GM23248 (cell line): ENCODE measurements at regions not wholly inside any gene's neighbourhood (a gene's known extent, or its start where the extent isn't known, plus 50 kb on each side); places are given as distances from the start of the nearest gene placed in this dataset.
"Not testable (repeated sequence)": the region's sequence is repeated elsewhere in the genome, so short reads cannot be mapped to it uniquely, and the experiment has no call there.

Source experiments
- DNase-seq: peaks from one replicate; pipeline ENCODE4 v3.0.0-alpha.2; 2015
- H2AFZ ChIP-seq: fragments of 200-600 bp; sonication (generic); 2 replicates; pipeline ENCODE4 v1.6.1; 2016; ENCODE audit warnings: antibody characterized with exemption
- H3F3A ChIP-seq: fragments of 200-600 bp; sonication (generic); 2 replicates; pipeline ENCODE4 v1.6.1; 2016; ENCODE audit warnings: mild to moderate bottlenecking, antibody characterized with exemption, mixed run types; ENCODE audit not compliant: insufficient read depth
- H3K27ac ChIP-seq: fragments of 200-600 bp; sonication (generic); 2 replicates; pipeline ENCODE4 v1.5.1; 2016; ENCODE audit warnings: mild to moderate bottlenecking
- H3K27me3 ChIP-seq: fragments of 200-600 bp; sonication (generic); replicated peaks from 2 replicates; pipeline ENCODE4 v1.6.1; 2016; ENCODE audit warnings: mild to moderate bottlenecking; ENCODE audit not compliant: insufficient read depth
- H3K36me3 ChIP-seq: fragments of 200-600 bp; sonication (generic); 2 replicates; pipeline ENCODE4 v1.6.1; 2016; ENCODE audit warnings: low read depth, mild to moderate bottlenecking
- H3K4me1 ChIP-seq: fragments of 200-600 bp; sonication (generic); 2 replicates; pipeline ENCODE4 v1.6.1; 2016; ENCODE audit warnings: mild to moderate bottlenecking; ENCODE audit not compliant: insufficient read depth
- H3K4me2 ChIP-seq: fragments of 200-600 bp; sonication (generic); one replicate; pipeline ENCODE4 v1.6.1; 2016; ENCODE audit warnings: mild to moderate bottlenecking; ENCODE audit not compliant: unreplicated experiment
- H3K4me3 ChIP-seq: fragments of 200-600 bp; sonication (generic); 2 replicates; pipeline ENCODE4 v1.5.1; 2016; ENCODE audit warnings: mild to moderate bottlenecking
- H3K79me2 ChIP-seq: fragments of 200-600 bp; sonication (generic); 2 replicates; pipeline ENCODE4 v1.6.1; 2016; ENCODE audit warnings: mild to moderate bottlenecking; ENCODE audit not compliant: insufficient read depth
- H3K9ac ChIP-seq: fragments of 200-600 bp; sonication (generic); 2 replicates; pipeline ENCODE4 v1.6.1; 2016; ENCODE audit warnings: mild to moderate bottlenecking
- H3K9me2 ChIP-seq: fragments of 200-600 bp; sonication (generic); 2 replicates; pipeline ENCODE4 v1.6.1; 2016; ENCODE audit warnings: mixed run types, mild to moderate bottlenecking, moderate library complexity; ENCODE audit not compliant: insufficient read depth
- H3K9me3 ChIP-seq: fragments of 200-600 bp; sonication (generic); one replicate; pipeline ENCODE4 v1.6.1; 2017; ENCODE audit warnings: low read depth
- H4K20me1 ChIP-seq: fragments of 200-600 bp; sonication (generic); 2 replicates; pipeline ENCODE4 v1.6.0; 2016; ENCODE audit not compliant: insufficient read depth
- EZH2 ChIP-seq: fragments of 200-600 bp; sonication (generic); IDR thresholded peaks from 2 replicates; pipeline ENCODE4 v1.6.1; 2018; ENCODE audit warnings: antibody characterized with exemption, mild to moderate bottlenecking; ENCODE audit not compliant: insufficient read depth, poor library complexity, severe bottlenecking
- EZH2phosphoT487 ChIP-seq: fragments of 200-600 bp; sonication (generic); IDR thresholded peaks from 2 replicates; pipeline ENCODE4 v1.6.1; 2018; ENCODE audit warnings: antibody characterized with exemption, moderate library complexity, mild to moderate bottlenecking, low read depth; ENCODE audit not compliant: insufficient read depth
- WGBS, 2 experiments: methylation state at CpG; one replicate each; pipeline ENCODE4 v1.1.6; 2015 to 2017; ENCODE audit warnings: low lambda C conversion rate in 2 of 2, low coverage in 1 of 2; ENCODE audit errors: missing lambda C conversion rate in 2 of 2; 5-methylcytosine and 5-hydroxymethylcytosine counted together
- in situ Hi-C: fragments of 300-500 bp; cut with MboI; formaldehyde crosslinking; loops from 2 replicates; pipeline ENCODE4 v1.15.0; 2020

DNA sequence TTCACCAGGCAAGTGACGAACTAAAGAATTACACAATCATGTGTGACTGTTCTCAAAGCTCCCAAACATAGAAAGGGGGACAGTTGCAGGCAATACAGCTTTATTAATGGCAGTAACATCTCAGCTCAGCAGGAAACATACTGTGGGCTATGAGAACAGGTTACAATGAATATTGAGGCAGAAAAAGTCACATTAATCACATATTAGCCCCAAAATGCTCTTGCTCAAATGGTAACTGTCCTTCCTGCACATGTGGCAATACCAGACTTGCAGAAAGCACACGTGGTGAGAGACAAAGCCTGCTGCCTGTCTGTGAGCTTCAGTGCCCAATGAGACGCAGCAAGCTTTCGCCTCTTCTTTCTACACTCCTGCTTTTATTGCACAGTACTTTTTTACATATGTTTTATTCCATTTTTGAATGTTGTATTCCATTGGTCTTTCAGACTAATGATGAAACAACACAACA is 104.9 kb upstream of the ACBD5 start:
- Histone ChIP-seq H4K20me1 (no peaks in the 10 kb centered on the region), H3K79me2 (no peaks in the 10 kb centered on the region), H3K9ac (no peak overlapping the region), H3K4me2 (no peak overlapping the region), H3K4me3 (no peak overlapping the region), H3K9me2 (no peaks in the 10 kb centered on the region), H3F3A (no peaks in the 10 kb centered on the region), H3K36me3 (no peaks in the 10 kb centered on the region), H3K9me3 (no peaks in the 10 kb centered on the region), H2AFZ (no peak overlapping the region), H3K27ac (no peak overlapping the region), H3K4me1 (no peaks in the 10 kb centered on the region), H3K27me3 (peaks cover 45% of the 10 kb centered on the region)
- in situ Hi-C loops = no loop called here
- whole genome bisulfite sequencing, 2 experiments = 16 to 20% methylated on average over 4 of the region's 4 CpGs
- DNase-seq = no peak
- TF ChIP-seq EZH2phosphoT487 = no peak
- no peak for TF ChIP-seq EZH2

DNA sequence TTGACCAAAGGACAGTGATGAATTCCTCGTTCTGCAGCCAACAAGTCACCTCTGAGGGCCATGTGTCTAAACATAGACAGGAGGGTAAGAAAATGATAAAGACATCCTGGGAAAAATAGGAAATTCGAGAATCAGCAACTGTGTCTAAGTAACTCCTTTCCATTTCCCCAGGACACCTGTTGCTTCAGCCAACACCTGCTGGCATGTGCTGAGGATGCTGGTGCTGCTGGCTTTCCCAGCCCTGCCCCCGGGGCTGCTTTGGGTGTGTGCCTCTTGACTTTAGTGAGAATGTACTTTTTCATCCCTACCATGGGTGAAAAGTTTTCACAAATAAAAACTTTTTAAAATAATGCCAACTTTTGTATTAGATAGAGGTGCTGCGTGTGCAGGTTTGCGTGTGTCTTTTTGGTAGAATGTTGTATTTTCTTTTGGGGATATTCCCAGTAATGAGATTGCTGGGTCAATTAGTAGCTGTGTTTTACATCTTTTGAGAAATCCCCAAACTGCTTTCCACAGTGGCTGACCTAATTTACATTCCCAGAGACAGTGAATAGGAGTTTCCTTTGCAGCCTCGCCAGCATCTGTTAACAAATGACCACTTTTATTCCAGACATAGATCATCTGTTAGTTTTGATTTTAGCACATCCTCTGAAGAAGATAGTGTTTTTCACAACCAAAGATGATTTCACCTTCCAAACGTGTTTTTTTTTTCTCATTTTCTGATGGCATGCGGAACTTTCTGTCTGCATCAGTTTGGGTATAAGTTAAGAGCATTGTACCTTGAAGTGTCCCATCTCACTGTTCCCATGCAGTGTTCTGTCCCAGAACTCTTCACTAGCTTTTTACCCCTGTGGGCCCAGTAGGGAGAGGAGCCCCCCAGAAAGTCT is 104.2 kb upstream of the ACBD5 start:
- Histone ChIP-seq H3K4me1 (no peaks in the 10 kb centered on the region), H3K9ac (no peak overlapping the region), H3K27ac (no peak overlapping the region), H3K4me3 (no peak overlapping the region), H3K27me3 (peaks cover 38% of the 10 kb centered on the region; the same call in 1 of the 2 replicates), H3K9me2 (no peaks in the 10 kb centered on the region), H2AFZ (no peak overlapping the region), H3K4me2 (no peak overlapping the region), H3K9me3 (no peaks in the 10 kb centered on the region), H3K79me2 (no peaks in the 10 kb centered on the region), H3F3A (no peaks in the 10 kb centered on the region), H4K20me1 (no peaks in the 10 kb centered on the region), H3K36me3 (no peaks in the 10 kb centered on the region)
- TF ChIP-seq EZH2phosphoT487 = no peak
- TF ChIP-seq EZH2 = no peak
- WGBS, 2 experiments = 37 to 42% methylated on average over 8 of the region's 8 CpGs
- in situ Hi-C loops = no loop called here
- no peak for DNase-seq

DNA sequence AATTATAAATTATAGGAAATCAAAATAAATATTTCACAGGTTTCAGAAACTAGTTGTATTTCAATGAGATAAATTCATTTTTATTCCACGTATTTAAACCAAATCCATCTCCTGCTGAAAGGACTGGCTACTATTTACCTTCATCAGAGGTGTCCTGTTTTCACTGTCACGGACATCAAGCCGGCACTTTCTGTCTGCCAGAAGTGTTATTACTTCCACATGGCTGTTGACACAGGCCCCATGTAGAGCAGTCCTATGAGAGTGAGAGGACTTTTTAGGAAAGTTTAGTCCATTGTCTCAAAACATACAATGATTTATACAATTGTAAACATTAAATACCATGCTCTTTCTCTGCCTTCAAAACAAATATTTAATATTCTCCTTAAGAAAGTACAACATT is 100.4 kb upstream of the ACBD5 start:
- Histone ChIP-seq H3K9me3 (no peaks in the 10 kb centered on the region), H3K9me2 (no peaks in the 10 kb centered on the region), H4K20me1 (no peaks in the 10 kb centered on the region), H3K27ac (no peak overlapping the region), H3K79me2 (no peaks in the 10 kb centered on the region), H3F3A (no peaks in the 10 kb centered on the region), H3K4me3 (no peak overlapping the region), H2AFZ (no peak overlapping the region), H3K4me1 (no peaks in the 10 kb centered on the region), H3K4me2 (no peak overlapping the region), H3K27me3 (peaks cover 25% of the 10 kb centered on the region), H3K36me3 (no peaks in the 10 kb centered on the region), H3K9ac (no peak overlapping the region)
- 4 to 9% methylated on average over 3 of the region's 3 CpGs for WGBS, 2 experiments
- no peak for DNase-seq
- TF ChIP-seq EZH2phosphoT487 (no peak), EZH2 (no peak)
- in situ Hi-C loops = no loop called here

- DNase-seq, in situ Hi-C loops, H3K4me2 ChIP-seq: not testable (repeated sequence)
These were observed 94.6 kb upstream of the ACBD5 start for GRCh38 chr10:27335246-27335645.

More at GRCh38 chr10:27335246-27335645, 94.6 kb upstream of the ACBD5 start:
- not testable (repeated sequence) for H3K36me3 ChIP-seq, H3K27me3 ChIP-seq, H3K9ac ChIP-seq, H3K4me1 ChIP-seq, H3K27ac ChIP-seq, H3K9me3 ChIP-seq, H3F3A ChIP-seq, H3K79me2 ChIP-seq, H3K9me2 ChIP-seq, H4K20me1 ChIP-seq, H3K4me3 ChIP-seq, H2AFZ ChIP-seq
- 33 to 35% methylated on average over 3 of the region's 3 CpGs for WGBS, 2 experiments
